Keratinocyte (primary cell): ENCODE measurements at regions not wholly inside any gene's neighbourhood (a gene's known extent, or its start where the extent isn't known, plus 50 kb on each side); places are given as distances from the start of the nearest gene placed in this dataset.

Source experiments
- DNase-seq: peaks from one replicate; pipeline ENCODE4 v3.0.0-alpha.2; 2011; ENCODE audit warnings: low read depth, missing footprints, low spot score
- FAIRE-seq: peaks from 2 replicates; lab custom pipeline; 2011; peaks lifted over from hg19 to GRCh38; lab: Jason Lieb, UNC
- H2AFZ ChIP-seq: 2 replicates; pipeline ENCODE4 v1.6.0; 2012; ENCODE audit warnings: low read length, control low read depth, inconsistent platforms; ENCODE audit not compliant: control insufficient read depth
- H3K27ac ChIP-seq: 2 replicates; pipeline ENCODE4 v1.5.1; 2011; ENCODE audit warnings: low read length; ENCODE audit not compliant: control insufficient read depth, insufficient read depth
- H3K27me3 ChIP-seq: 3 replicates; pipeline ENCODE4 v1.6.0; 2011; ENCODE audit warnings: low read length; ENCODE audit not compliant: control insufficient read depth, insufficient read depth; ENCODE audit errors: extremely low read depth
- H3K36me3 ChIP-seq, 2 experiments: 2 replicates in 1 of 2; 3 replicates in 1 of 2; pipeline ENCODE4 v1.5.1; 2011; ENCODE audit warnings: low read length in 2 of 2, mild to moderate bottlenecking in 1 of 2; ENCODE audit not compliant: control insufficient read depth in 2 of 2, insufficient read depth in 2 of 2; ENCODE audit errors: extremely low read depth in 1 of 2
- H3K4me1 ChIP-seq: 3 replicates; pipeline ENCODE4 v1.5.1; 2011; ENCODE audit warnings: low read length; ENCODE audit not compliant: control insufficient read depth, insufficient read depth; ENCODE audit errors: extremely low read depth
- H3K4me2 ChIP-seq: 3 replicates; pipeline ENCODE4 v1.6.0; 2011; ENCODE audit warnings: low read depth, low read length; ENCODE audit not compliant: control insufficient read depth, insufficient read depth; ENCODE audit errors: extremely low read depth
- H3K4me3 ChIP-seq, 3 experiments: fragments of 200-600 bp in 1 of 3; sonication (generic) in 1 of 3; 2 replicates in 2 of 3; 3 replicates in 1 of 3; pipeline ENCODE4 v1.5.1; 2011 to 2016; ENCODE audit warnings: low read length in 3 of 3, mild to moderate bottlenecking in 3 of 3, control low read depth in 2 of 3, inconsistent platforms in 1 of 3, low read depth in 1 of 3, mixed read lengths in 1 of 3, mixed run types in 1 of 3, moderate library complexity in 1 of 3; ENCODE audit not compliant: control insufficient read depth in 2 of 3, insufficient read depth in 2 of 3; ENCODE audit errors: extremely low read depth in 1 of 3
- H3K79me2 ChIP-seq: 2 replicates; pipeline ENCODE4 v1.6.0; 2012; ENCODE audit warnings: low read length; ENCODE audit not compliant: control insufficient read depth, insufficient read depth
- H3K9ac ChIP-seq: 3 replicates; pipeline ENCODE4 v1.6.0; 2011; ENCODE audit warnings: low read length; ENCODE audit not compliant: control insufficient read depth, insufficient read depth; ENCODE audit errors: extremely low read depth
- H3K9me1 ChIP-seq: 3 replicates; pipeline ENCODE4 v1.6.0; 2011; ENCODE audit warnings: low read length; ENCODE audit not compliant: control insufficient read depth, insufficient read depth; ENCODE audit errors: extremely low read depth
- H3K9me3 ChIP-seq: 2 replicates; pipeline ENCODE4 v1.5.1; 2012; ENCODE audit warnings: low read depth, low read length; ENCODE audit not compliant: control insufficient read depth
- H4K20me1 ChIP-seq: 3 replicates; pipeline ENCODE4 v1.6.0; 2011; ENCODE audit warnings: low read length; ENCODE audit not compliant: control insufficient read depth, insufficient read depth; ENCODE audit errors: extremely low read depth
- CTCF ChIP-seq, 3 experiments: IDR thresholded peaks in 1 of 3; conservative IDR thresholded peaks in 1 of 3; optimal IDR thresholded peaks in 1 of 3; 2 replicates in 2 of 3; 3 replicates in 1 of 3; pipeline versions ENCODE3 to v1.5.1; 2011; ENCODE audit warnings: low read length in 3 of 3, mild to moderate bottlenecking in 3 of 3, moderate library complexity in 2 of 3, control low read depth in 1 of 3, inconsistent platforms in 1 of 3; ENCODE audit not compliant: insufficient read depth in 2 of 3; ENCODE audit errors: extremely low read depth in 1 of 3
- EZH2 ChIP-seq: IDR thresholded peaks from one replicate; pipeline ENCODE4 v1.6.1; 2012; ENCODE audit warnings: inconsistent platforms, mild to moderate bottlenecking, low read length, moderate library complexity
- dilution Hi-C: fragments of 300-500 bp; cut with MboI; formaldehyde crosslinking; loops from one replicate; pipeline ENCODE4 v1.7.0; 2020; ENCODE audit warnings: low sequenced_read_pairs; ENCODE audit not compliant: extremely low pct_ligation_motif_present

DNA sequence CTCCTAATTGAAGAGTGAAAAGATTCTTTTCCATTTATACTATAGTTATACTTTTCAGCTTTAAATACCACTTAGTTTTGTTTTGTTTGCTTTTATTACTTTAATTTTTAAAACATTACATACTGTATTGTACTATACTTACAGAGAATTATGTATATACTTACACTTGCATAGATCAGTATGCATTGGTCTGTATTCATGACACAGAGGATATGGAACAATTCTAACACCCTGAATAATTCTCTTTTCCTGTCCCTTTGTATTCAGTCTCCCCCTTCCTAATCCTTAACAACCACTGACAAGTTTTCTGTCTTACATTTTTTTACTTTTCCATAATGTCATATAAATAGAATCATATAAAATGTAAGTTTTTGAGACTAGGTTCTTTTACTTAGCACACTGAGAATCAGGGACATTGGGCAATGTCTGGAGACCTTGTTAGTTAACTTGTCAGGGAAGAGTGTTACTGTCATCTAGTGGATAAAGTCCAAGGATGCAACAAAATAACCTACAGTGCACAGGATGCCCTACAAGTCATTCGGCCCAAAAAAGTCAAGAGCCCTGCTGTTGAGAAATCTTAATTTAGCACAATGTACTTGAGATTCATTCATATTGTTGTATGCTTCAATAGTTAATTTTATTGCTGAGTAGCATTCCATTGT, 95.7 kb upstream of the MCTP2 start:
- DNase-seq (no peak), FAIRE-seq (no peak)
- Histone ChIP-seq H3K9me1 (no peaks in the 10 kb centered on the region), H2AFZ (no peak overlapping the region), H3K4me3 (no peak overlapping the region), H3K27ac (no peak overlapping the region), H3K79me2 (no peaks in the 10 kb centered on the region), H3K4me1 (no peaks in the 10 kb centered on the region), H4K20me1 (no peaks in the 10 kb centered on the region), H3K9me3 (no peaks in the 10 kb centered on the region), H3K36me3 (no peaks in the 10 kb centered on the region), H3K4me2 (no peak overlapping the region), H3K27me3 (no peaks in the 10 kb centered on the region), H3K9ac (no peak overlapping the region)
- dilution Hi-C loops, result no loop called here
- peak in 2 of 3 experiments; percentile 8 to 30 for TF ChIP-seq CTCF (optimal IDR thresholded peaks at IDR 0.05 in 1 of 3, IDR thresholded peaks at IDR 0.05 in 1 of 3, conservative IDR thresholded peaks at IDR 0.05 in 1 of 3; ENCODE audit: extremely low read depth in 1 of 3, insufficient read depth in 2 of 3, low read length in 3 of 3)
- TF ChIP-seq EZH2, result no peak

DNA sequence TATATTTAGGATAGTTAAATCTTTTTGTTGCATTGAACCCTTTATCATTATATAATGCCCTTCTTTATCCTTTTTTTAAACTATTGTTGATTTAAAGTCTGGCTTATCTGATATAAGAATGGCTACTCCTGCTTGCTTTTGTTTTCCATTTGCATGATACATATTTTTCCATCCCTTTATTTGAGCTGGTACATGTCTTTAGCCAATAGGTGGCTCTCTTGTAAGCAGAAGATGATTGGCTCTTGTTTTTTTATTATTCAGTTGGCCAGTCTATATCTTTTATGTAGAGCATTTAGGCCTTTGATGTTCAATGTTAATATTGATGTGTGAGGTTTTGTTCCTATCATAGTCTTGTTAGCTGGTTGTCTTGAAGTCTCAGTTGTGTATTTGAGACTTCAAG, 99.5 kb upstream of the MCTP2 start:
- no peak overlapping the region for H3K4me2 ChIP-seq
- no peaks in the 10 kb centered on the region for H3K9me1 ChIP-seq
- dilution Hi-C loops, result no loop called here
- no peaks in the 10 kb centered on the region for H3K4me1 ChIP-seq
- DNase-seq, result no peak
- no peak for TF ChIP-seq CTCF (optimal IDR thresholded peaks at IDR 0.05 in 1 of 3, IDR thresholded peaks at IDR 0.05 in 1 of 3, conservative IDR thresholded peaks at IDR 0.05 in 1 of 3; ENCODE audit: extremely low read depth in 1 of 3, insufficient read depth in 2 of 3, low read length in 3 of 3)
- TF ChIP-seq EZH2, result no peak
- no peak overlapping the region for H2AFZ ChIP-seq
- H4K20me1 ChIP-seq, result no peaks in the 10 kb centered on the region
- no peak overlapping the region for H3K9ac ChIP-seq
- H3K27me3 ChIP-seq, result no peaks in the 10 kb centered on the region
- no peaks in the 10 kb centered on the region for H3K36me3 ChIP-seq
- H3K4me3 ChIP-seq, result no peak overlapping the region
- H3K79me2 ChIP-seq, result no peaks in the 10 kb centered on the region
- FAIRE-seq, result no peak
- no peaks in the 10 kb centered on the region for H3K9me3 ChIP-seq
- H3K27ac ChIP-seq, result no peak overlapping the region
